Activated CD8-positive, alpha-beta memory T cell treated with anti-CD3 and anti-CD28 coated beads for 4 hours (primary cell): ENCODE measurements at regions not wholly inside any gene's neighbourhood (a gene's known extent, or its start where the extent isn't known, plus 50 kb on each side); places are given as distances from the start of the nearest gene placed in this dataset.
"Not testable (repeated sequence)": the region's sequence is repeated elsewhere in the genome, so short reads cannot be mapped to it uniquely, and the experiment has no call there.

Source experiments
- DNase-seq, 2 donors: peaks; one replicate each; pipeline ENCODE4 v3.0.0-alpha.2; 2020; ENCODE audit warnings: low read depth in 2 of 2

- no peak for DNase-seq
These were observed 142.3 kb downstream of the IGLL1 start for GRCh38 chr22:23437779-23438178.

- DNase-seq = not testable (repeated sequence)
These were observed 143.0 kb downstream of the IGLL1 start for GRCh38 chr22:23437107-23437395.

- not testable (repeated sequence) for DNase-seq
These were observed 143.6 kb downstream of the IGLL1 start for GRCh38 chr22:23436354-23437106.

GRCh38 chr22:23435186-23435585, 144.9 kb downstream of the IGLL1 start:
- not testable (repeated sequence) for DNase-seq

GRCh38 chr22:23434198-23434830, 145.8 kb downstream of the IGLL1 start:
- DNase-seq = not testable (repeated sequence)

- not testable (repeated sequence) for DNase-seq
These were observed 146.7 kb downstream of the IGLL1 start for GRCh38 chr22:23433127-23434005.

GRCh38 chr22:23432719-23433118, 147.4 kb downstream of the IGLL1 start:
- DNase-seq = not testable (repeated sequence)

- DNase-seq = no peak
These were observed 148.6 kb downstream of the IGLL1 start for GRCh38 chr22:23431337-23432072.

GRCh38 chr22:23424551-23425068, 155.5 kb downstream of the IGLL1 start:
- not testable (repeated sequence) for DNase-seq

GRCh38 chr22:23424031-23424430, 156.1 kb downstream of the IGLL1 start:
- DNase-seq = no peak

GRCh38 chr22:23422281-23422680, 157.8 kb downstream of the IGLL1 start:
- not testable (repeated sequence) for DNase-seq

GRCh38 chr22:23421300-23421699, 158.8 kb downstream of the IGLL1 start:
- DNase-seq = not testable (repeated sequence)

GRCh38 chr22:23419931-23420330, 160.2 kb downstream of the IGLL1 start:
- no peak for DNase-seq

- DNase-seq = no peak
These were observed 160.9 kb downstream of the IGLL1 start for GRCh38 chr22:23419171-23419570.

- DNase-seq = no peak
These were observed 161.8 kb downstream of the IGLL1 start for GRCh38 chr22:23418159-23418788.

GRCh38 chr22:23417327-23417726, 162.8 kb downstream of the IGLL1 start:
- DNase-seq = not testable (repeated sequence)

- DNase-seq = not testable (repeated sequence)
These were observed 163.9 kb downstream of the IGLL1 start for GRCh38 chr22:23416169-23416690.

- DNase-seq = no peak
These were observed 164.6 kb downstream of the IGLL1 start for GRCh38 chr22:23415490-23415851.

GRCh38 chr22:23414727-23415489, 165.2 kb downstream of the IGLL1 start:
- DNase-seq = no peak

GRCh38 chr22:23411739-23412138, 168.4 kb downstream of the IGLL1 start:
- DNase-seq = no peak
